ENCODE measurements at regions not wholly inside any gene's neighbourhood (a gene's known extent, or its start where the extent isn't known, plus 50 kb on each side); places are given as distances from the start of the nearest gene placed in this dataset.

DNA sequence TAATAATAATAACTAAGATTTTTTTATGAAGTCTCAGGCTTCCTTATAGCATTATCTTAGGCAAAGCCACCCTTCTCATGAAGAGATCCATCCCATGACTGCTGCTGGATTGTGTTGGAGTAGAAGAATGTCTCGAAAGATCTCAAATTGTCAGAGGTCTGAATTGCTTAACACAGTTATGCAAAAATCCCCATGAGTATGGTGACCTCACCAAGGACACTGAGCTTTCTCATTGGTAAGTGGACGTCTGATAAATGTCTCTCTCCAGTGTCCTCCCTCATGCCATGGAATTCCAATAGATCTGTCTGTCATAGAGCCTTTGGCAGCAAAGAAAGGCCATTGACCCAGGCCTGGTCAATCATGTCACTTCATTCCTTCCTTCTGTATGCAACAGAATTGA, 264.5 kb downstream of the CDH11 start:
- no peak for DNase-seq

More for the DNA sequence above, 264.5 kb downstream of the CDH11 start:
- no peaks in the 10 kb centered on the region for H4K20me1 ChIP-seq (ENCODE audit: control insufficient read depth, insufficient read depth, insufficient read length)
- no peak overlapping the region for H4K8ac ChIP-seq (replicated peaks; ENCODE audit: insufficient read length, low read depth, low read length)
- no peaks in the 10 kb centered on the region for H3K79me1 ChIP-seq (ENCODE audit: insufficient read depth, low read depth, low read length, poor library complexity, severe bottlenecking)
- no peak overlapping the region for H2BK20ac ChIP-seq (ENCODE audit: low read depth, low read length, poor library complexity, severe bottlenecking)
- no peak overlapping the region for H4K91ac ChIP-seq (ENCODE audit: insufficient read length, low read depth, low read length)
- Mint-ChIP-seq H3K27me3 (ENCODE audit: low read depth) (no peaks in the 10 kb centered on the region), H3K9me3 (no peaks in the 10 kb centered on the region), H3K4me1 (no peaks in the 10 kb centered on the region), H3K36me3 (ENCODE audit: insufficient read depth in 1 of 3, low read depth in 3 of 3) (no peaks in the 10 kb centered on the region), H3K4me3 (no peak overlapping the region), H3K27ac (no peak overlapping the region)
- no peak overlapping the region for H2AK5ac ChIP-seq (ENCODE audit: insufficient read length, low read length)
- H3K23ac ChIP-seq (ENCODE audit: insufficient read length, low read depth, low read length), result no peak overlapping the region
- no peak overlapping the region for H3K18ac ChIP-seq (ENCODE audit: insufficient read length, low read depth, low read length)
- no peak overlapping the region for H2AFZ ChIP-seq (ENCODE audit: low read length)
- TF ChIP-seq, protein P1, sequence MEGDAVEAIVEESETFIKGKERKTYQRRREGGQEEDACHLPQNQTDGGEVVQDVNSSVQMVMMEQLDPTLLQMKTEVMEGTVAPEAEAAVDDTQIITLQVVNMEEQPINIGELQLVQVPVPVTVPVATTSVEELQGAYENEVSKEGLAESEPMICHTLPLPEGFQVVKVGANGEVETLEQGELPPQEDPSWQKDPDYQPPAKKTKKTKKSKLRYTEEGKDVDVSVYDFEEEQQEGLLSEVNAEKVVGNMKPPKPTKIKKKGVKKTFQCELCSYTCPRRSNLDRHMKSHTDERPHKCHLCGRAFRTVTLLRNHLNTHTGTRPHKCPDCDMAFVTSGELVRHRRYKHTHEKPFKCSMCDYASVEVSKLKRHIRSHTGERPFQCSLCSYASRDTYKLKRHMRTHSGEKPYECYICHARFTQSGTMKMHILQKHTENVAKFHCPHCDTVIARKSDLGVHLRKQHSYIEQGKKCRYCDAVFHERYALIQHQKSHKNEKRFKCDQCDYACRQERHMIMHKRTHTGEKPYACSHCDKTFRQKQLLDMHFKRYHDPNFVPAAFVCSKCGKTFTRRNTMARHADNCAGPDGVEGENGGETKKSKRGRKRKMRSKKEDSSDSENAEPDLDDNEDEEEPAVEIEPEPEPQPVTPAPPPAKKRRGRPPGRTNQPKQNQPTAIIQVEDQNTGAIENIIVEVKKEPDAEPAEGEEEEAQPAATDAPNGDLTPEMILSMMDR (conservative IDR thresholded peaks at IDR 0.05), result no peak
- no peak overlapping the region for H3K27ac ChIP-seq (ENCODE audit: insufficient read length, low read depth, low read length)
- no peaks in the 10 kb centered on the region for H3K27me3 ChIP-seq (ENCODE audit: insufficient read depth, low read length)
- no peak overlapping the region for H3K4me2 ChIP-seq (ENCODE audit: insufficient read depth, insufficient read length, low read length)
- WGBS (ENCODE audit: extremely low coverage, insufficient read length, low lambda C conversion rate), result no CpG with 5 or more reads among the region's 2 CpGs
- no peak overlapping the region for H3K9ac ChIP-seq (ENCODE audit: extremely low read depth, insufficient read length, low read length)
- no peak overlapping the region for H2BK12ac ChIP-seq (ENCODE audit: insufficient read length, low read depth, low read length)
- no peak overlapping the region for H3K14ac ChIP-seq (ENCODE audit: insufficient read depth, low read length)
- no peak overlapping the region for H4K5ac ChIP-seq (ENCODE audit: insufficient read length, low read depth, low read length)
- no peaks in the 10 kb centered on the region for H3K9me3 ChIP-seq (ENCODE audit: control insufficient read depth, low read depth, low read length)
- no peaks in the 10 kb centered on the region for H3K23me2 ChIP-seq (ENCODE audit: insufficient read length, low read depth, low read length, poor library complexity, severe bottlenecking)
- H2BK120ac ChIP-seq (ENCODE audit: low read depth, low read length, poor library complexity, severe bottlenecking), result no peak overlapping the region
- H3K4ac ChIP-seq (ENCODE audit: low read depth, low read length), result no peak overlapping the region
- H2BK5ac ChIP-seq (ENCODE audit: insufficient read length, low read length), result no peak overlapping the region
- no peak overlapping the region for H3K56ac ChIP-seq (ENCODE audit: insufficient read length, low read depth, low read length)
- no peaks in the 10 kb centered on the region for H3K79me2 ChIP-seq (ENCODE audit: insufficient read depth, low read length)
- no peak overlapping the region for H2BK15ac ChIP-seq (ENCODE audit: low read depth, low read length)
- no peaks in the 10 kb centered on the region for H3K4me1 ChIP-seq (ENCODE audit: insufficient read depth, low read length)
- H3T11ph ChIP-seq (ENCODE audit: low read length), result no peak overlapping the region

Data from H9 (cell line).